Muscle layer of colon (tissue), 2 donors: ENCODE measurements at regions not wholly inside any gene's neighbourhood (a gene's known extent, or its start where the extent isn't known, plus 50 kb on each side); places are given as distances from the start of the nearest gene placed in this dataset.

ENCODE experiments used
- H3K27ac ChIP-seq: one replicate; pipeline ENCODE4 v1.7.0; 2013; ENCODE audit warnings: low read depth, mild to moderate bottlenecking, low read length, moderate library complexity
- H3K27me3 ChIP-seq, 2 donors: one replicate each; pipeline ENCODE4 v1.7.0; 2013; ENCODE audit warnings: low read length in 2 of 2, mild to moderate bottlenecking in 2 of 2; ENCODE audit not compliant: insufficient read depth in 2 of 2, control insufficient read depth in 1 of 2
- H3K36me3 ChIP-seq: one replicate; pipeline ENCODE4 v1.7.0; 2013; ENCODE audit warnings: mild to moderate bottlenecking, low read length; ENCODE audit not compliant: insufficient read depth
- H3K4me1 ChIP-seq: one replicate; pipeline ENCODE4 v1.7.0; 2013; ENCODE audit warnings: mild to moderate bottlenecking, low read length; ENCODE audit not compliant: insufficient read depth
- H3K4me3 ChIP-seq, 2 donors: one replicate each; pipeline ENCODE4 v1.7.0; 2013; ENCODE audit warnings: low read length in 2 of 2, low read depth in 1 of 2, mild to moderate bottlenecking in 1 of 2, moderate library complexity in 1 of 2
- H3K9ac ChIP-seq: one replicate; pipeline ENCODE4 v1.7.0; 2013; ENCODE audit warnings: low read length
- H3K9me3 ChIP-seq: one replicate; pipeline ENCODE4 v1.7.0; 2013; ENCODE audit warnings: mild to moderate bottlenecking, low read length
- donor health status: abdominal sarcoma.
- donor health status: Adenocarcinoma of cecum.

DNA sequence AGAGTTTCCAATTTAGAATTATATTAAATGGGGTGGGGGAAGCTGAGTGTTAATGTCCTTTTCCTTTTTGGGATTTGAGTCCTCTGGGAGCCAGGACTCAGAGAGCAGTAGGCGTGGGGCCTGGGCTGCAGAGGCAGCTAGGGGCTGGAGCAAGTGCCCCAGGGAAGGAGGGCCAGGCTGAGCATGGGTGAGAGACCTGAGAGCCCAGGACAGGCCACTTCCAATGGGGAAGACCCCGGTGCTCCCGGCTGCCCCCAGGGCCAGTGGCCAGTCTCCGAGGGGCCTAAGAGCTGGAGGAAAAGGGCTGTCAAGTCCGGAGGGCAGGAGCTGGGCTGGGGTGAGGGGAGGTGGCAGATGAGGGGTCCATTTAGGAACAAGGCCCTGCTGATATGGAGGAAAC lies 371.5 kb downstream of the ZNF536 start:
- Histone ChIP-seq H3K36me3 (no peaks in the 10 kb centered on the region), H3K4me1 (no peaks in the 10 kb centered on the region), H3K4me3 (no peak overlapping the region), H3K9ac (no peak overlapping the region), H3K27me3 (no peaks in the 10 kb centered on the region), H3K9me3 (no peaks in the 10 kb centered on the region), H3K27ac (no peak overlapping the region)

GRCh38 chr19:30743011-30743410 lies 370.8 kb downstream of the ZNF536 start:
- Histone ChIP-seq H3K36me3 (no peaks in the 10 kb centered on the region), H3K27me3 (no peaks in the 10 kb centered on the region), H3K4me1 (no peaks in the 10 kb centered on the region), H3K4me3 (no peak overlapping the region), H3K9me3 (no peaks in the 10 kb centered on the region), H3K9ac (no peak overlapping the region), H3K27ac (no peak overlapping the region)

DNA sequence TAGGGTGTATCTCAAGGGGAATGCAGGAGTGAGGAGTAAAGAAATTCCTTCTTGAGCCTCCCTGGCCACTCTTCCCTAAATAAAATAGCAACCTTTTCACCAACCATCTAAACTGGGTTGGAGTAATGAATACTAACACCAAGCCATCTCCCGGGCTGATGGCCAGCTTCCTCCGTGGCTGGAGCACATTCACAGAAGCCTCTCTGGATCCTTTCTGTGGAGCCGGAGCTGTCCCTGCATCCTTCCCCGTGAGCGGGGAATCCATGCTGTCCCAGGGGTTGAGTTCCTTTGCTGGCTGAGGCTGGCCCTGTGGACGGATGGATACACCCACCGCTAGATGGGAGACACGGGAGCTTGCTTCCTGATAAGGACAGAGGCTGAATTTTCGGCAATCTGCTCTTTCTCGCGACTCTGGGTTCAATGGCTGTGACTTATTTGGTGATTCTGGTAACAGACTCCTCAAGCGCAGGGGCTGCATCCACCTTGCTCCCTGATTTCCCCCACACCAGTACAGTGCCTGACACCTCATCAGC lies 370.3 kb downstream of the ZNF536 start:
- Histone ChIP-seq H3K27ac (no peak overlapping the region), H3K27me3 (no peaks in the 10 kb centered on the region), H3K36me3 (no peaks in the 10 kb centered on the region), H3K9ac (no peak overlapping the region), H3K4me3 (no peak overlapping the region), H3K9me3 (no peaks in the 10 kb centered on the region), H3K4me1 (no peaks in the 10 kb centered on the region)

DNA sequence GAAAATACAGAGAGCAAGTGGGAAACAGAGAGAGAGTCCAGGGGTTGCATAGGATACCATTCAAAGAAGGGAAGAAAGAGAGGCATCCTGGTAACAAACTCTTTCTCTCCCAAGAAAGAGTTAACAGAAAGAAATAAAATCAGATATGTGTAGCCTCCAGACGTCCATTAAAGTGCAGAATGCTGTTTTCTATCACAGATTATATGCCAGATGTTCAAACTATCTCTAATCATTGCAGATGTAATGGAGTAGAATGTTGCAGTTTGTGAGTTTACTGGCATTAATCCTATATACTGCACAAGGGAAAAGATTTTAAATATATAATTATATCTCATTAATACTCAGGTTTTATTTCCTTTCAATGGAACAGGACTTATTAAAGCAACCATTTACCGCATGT lies 369.4 kb downstream of the ZNF536 start:
- Histone ChIP-seq H3K36me3 (no peaks in the 10 kb centered on the region), H3K9ac (no peak overlapping the region), H3K27me3 (no peaks in the 10 kb centered on the region), H3K9me3 (no peaks in the 10 kb centered on the region), H3K27ac (no peak overlapping the region), H3K4me1 (no peaks in the 10 kb centered on the region), H3K4me3 (no peak overlapping the region)

DNA sequence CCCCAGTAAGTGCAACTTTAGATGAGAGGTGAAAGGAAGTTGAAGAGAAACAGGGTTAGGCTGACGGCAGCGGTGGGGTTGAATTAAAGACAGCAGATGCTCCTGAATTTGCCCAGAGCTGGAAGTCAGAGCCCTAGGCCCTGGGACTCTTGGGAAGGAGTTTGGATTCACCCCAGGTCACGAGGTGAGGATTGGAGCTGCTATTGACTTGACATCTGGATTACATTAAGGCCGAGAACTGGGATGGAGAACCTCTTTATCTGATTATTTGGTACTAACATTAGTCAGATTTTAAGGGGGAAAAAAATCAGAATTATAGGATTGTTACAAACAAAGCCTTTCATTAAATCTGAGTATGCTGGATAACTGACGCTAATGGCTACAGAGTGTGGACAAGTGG lies 367.2 kb downstream of the ZNF536 start:
- Histone ChIP-seq H3K9ac (no peak overlapping the region), H3K27ac (no peak overlapping the region), H3K27me3 (no peaks in the 10 kb centered on the region), H3K4me1 (no peaks in the 10 kb centered on the region), H3K9me3 (no peaks in the 10 kb centered on the region), H3K4me3 (no peak overlapping the region), H3K36me3 (no peaks in the 10 kb centered on the region)

- Histone ChIP-seq H3K4me1 (no peaks in the 10 kb centered on the region), H3K27ac (no peak overlapping the region), H3K9me3 (no peaks in the 10 kb centered on the region), H3K9ac (no peak overlapping the region), H3K27me3 (no peaks in the 10 kb centered on the region), H3K4me3 (no peak overlapping the region), H3K36me3 (no peaks in the 10 kb centered on the region)
These were observed 365.9 kb downstream of the ZNF536 start for GRCh38 chr19:30738047-30738446.

DNA sequence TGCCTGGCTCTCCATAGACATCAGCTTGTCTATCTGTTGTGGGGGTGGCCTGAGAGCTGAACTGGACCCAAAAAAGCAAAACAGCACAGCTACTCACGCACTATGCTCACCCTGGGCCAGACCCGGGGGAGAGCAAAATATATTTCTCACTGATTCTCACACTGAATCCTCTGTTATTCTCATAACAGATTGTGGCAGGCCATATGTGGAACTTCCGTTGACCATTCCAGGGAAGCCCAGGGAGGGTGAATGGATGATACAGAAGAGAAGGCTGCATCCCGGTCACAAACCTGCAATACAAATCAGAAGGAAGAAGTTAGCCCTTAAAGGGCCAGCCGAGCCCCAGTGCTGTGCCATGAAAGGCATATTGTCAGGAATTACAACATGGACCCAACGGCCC lies 362.5 kb downstream of the ZNF536 start:
- no peak overlapping the region for H3K4me3 ChIP-seq
- no peak overlapping the region for H3K27ac ChIP-seq
- no peaks in the 10 kb centered on the region for H3K36me3 ChIP-seq
- no peaks in the 10 kb centered on the region for H3K27me3 ChIP-seq
- H3K9ac ChIP-seq, result no peak overlapping the region
- H3K4me1 ChIP-seq, result no peaks in the 10 kb centered on the region
- H3K9me3 ChIP-seq, result no peaks in the 10 kb centered on the region

DNA sequence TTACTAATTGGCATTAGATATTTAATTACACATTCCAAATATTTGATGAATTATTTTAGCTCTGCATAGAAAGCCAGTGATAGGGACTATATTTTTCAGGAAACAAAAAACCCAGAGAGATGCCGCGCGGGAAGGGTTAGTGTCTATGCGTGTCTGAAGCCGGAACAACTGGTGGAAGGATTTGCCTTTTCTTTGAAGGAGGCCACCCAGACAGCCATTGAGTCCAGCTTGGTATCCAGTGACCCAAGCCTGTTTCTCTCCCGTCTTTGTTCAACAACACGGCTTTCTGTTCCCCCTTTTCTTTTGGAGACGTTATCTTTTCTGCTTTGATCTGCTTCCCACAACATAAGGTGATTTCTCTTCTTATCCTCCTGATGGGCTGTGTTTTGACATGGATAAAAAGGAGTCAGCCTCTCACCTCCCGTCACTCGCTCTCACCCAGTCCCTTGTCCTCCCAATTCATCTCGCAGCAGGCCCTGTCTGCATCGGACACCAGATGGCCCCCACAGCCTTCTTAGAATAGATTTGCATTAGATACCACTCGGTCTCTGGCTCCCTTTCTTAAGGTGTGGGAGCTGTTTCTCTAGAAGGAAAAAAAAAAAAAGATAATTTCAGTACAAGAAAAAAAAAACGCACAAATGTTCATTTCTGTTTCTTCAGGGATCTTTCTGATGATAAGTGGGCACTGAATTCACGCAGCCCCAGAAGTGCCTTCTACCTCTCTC lies 361.8 kb downstream of the ZNF536 start:
- H3K36me3 ChIP-seq, result no peaks in the 10 kb centered on the region
- no peaks in the 10 kb centered on the region for H3K4me1 ChIP-seq
- no peak overlapping the region for H3K27ac ChIP-seq
- no peaks in the 10 kb centered on the region for H3K9me3 ChIP-seq
- no peaks in the 10 kb centered on the region for H3K27me3 ChIP-seq
- H3K9ac ChIP-seq, result no peak overlapping the region
- H3K4me3 ChIP-seq, result no peak overlapping the region

DNA sequence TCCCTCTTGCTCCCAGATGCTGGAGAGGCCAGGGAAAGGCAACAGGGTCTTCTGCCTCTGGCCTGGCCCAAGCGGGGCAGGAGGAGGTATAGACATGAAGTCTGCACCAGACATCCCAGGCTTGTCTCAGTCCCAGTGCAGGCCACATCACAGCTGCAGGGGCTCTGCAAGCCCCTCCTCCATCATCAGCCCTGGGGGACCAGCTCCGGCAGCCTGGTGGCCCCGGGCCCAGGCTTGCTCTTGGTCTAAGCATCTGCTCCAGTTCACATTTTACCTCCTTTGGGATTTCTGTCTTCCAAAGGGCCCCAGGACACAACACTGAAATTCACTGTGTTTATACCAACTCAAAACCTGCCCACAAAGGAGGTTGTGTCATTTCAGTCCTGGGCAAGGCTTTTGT lies 359.4 kb downstream of the ZNF536 start:
- Histone ChIP-seq H3K27ac (no peak overlapping the region), H3K9me3 (no peaks in the 10 kb centered on the region), H3K27me3 (no peaks in the 10 kb centered on the region), H3K4me1 (no peaks in the 10 kb centered on the region), H3K36me3 (no peaks in the 10 kb centered on the region), H3K9ac (no peak overlapping the region), H3K4me3 (no peak overlapping the region)

DNA sequence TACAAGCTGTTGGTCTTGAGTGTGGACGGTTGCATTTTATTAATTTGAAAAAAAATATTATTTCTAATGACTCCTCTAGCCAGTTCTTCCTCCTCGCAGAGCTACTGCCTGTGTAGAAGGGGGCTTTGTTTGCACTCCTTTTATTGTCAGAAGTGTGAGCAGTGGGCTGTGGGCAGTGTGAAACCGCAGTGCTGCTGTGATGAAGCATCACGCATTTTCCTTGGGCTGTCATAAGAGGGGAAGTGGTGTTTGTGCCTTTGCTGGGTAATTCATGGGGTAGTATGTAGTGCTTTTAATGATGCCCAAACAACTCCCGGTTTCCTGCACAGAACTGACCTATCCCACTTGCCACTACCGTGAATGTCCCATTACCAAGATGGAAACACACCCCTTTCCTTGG lies 357.3 kb downstream of the ZNF536 start:
- Histone ChIP-seq H3K27ac (no peak overlapping the region), H3K9ac (no peak overlapping the region), H3K36me3 (no peaks in the 10 kb centered on the region), H3K27me3 (no peaks in the 10 kb centered on the region), H3K9me3 (no peaks in the 10 kb centered on the region), H3K4me3 (no peak overlapping the region), H3K4me1 (no peaks in the 10 kb centered on the region)

- H3K9ac ChIP-seq, result no peak overlapping the region
- H3K36me3 ChIP-seq, result no peaks in the 10 kb centered on the region
- H3K4me3 ChIP-seq, result no peak overlapping the region
- H3K27ac ChIP-seq, result no peak overlapping the region
- H3K27me3 ChIP-seq, result no peaks in the 10 kb centered on the region
- no peaks in the 10 kb centered on the region for H3K9me3 ChIP-seq
- peaks cover 8% of the 10 kb centered on the region for H3K4me1 ChIP-seq
These were observed 350.6 kb downstream of the ZNF536 start for GRCh38 chr19:30722761-30723160.

- Histone ChIP-seq H3K9ac (no peak overlapping the region), H3K36me3 (no peaks in the 10 kb centered on the region), H3K9me3 (no peaks in the 10 kb centered on the region), H3K4me3 (no peak overlapping the region), H3K27ac (no peak overlapping the region), H3K27me3 (no peaks in the 10 kb centered on the region), H3K4me1 (peaks cover 8% of the 10 kb centered on the region)
These were observed 350.0 kb downstream of the ZNF536 start for GRCh38 chr19:30722186-30722585.
